Hepatocyte (in vitro differentiated cells): ENCODE measurements at regions not wholly inside any gene's neighbourhood (a gene's known extent, or its start where the extent isn't known, plus 50 kb on each side); places are given as distances from the start of the nearest gene placed in this dataset.

Experiments used
- DNase-seq: peaks from one replicate; pipeline ENCODE4 v3.0.0-alpha.2; 2016; ENCODE audit warnings: low spot score
- H2AFZ ChIP-seq: fragments of 200-600 bp; sonication (generic); 2 replicates; pipeline ENCODE4 v1.6.0; 2016; ENCODE audit warnings: antibody characterized with exemption, mild to moderate bottlenecking
- H3K27ac ChIP-seq: fragments of 200-600 bp; sonication (generic); 2 replicates; pipeline ENCODE4 v1.5.1; 2016; ENCODE audit warnings: mild to moderate bottlenecking
- H3K27me3 ChIP-seq: fragments of 200-600 bp; sonication (generic); 2 replicates; pipeline ENCODE4 v1.6.1; 2016
- H3K36me3 ChIP-seq: fragments of 200-600 bp; sonication (generic); replicated peaks from 2 replicates; pipeline ENCODE4 v1.5.1; 2016; ENCODE audit warnings: low read depth; ENCODE audit not compliant: insufficient read depth
- H3K4me1 ChIP-seq: fragments of 200-600 bp; sonication (generic); 2 replicates; pipeline ENCODE4 v1.5.1; 2016; ENCODE audit warnings: mild to moderate bottlenecking, moderate library complexity; ENCODE audit not compliant: insufficient read depth
- H3K4me2 ChIP-seq: fragments of 200-600 bp; sonication (generic); 2 replicates; pipeline ENCODE4 v1.6.0; 2016
- H3K4me3 ChIP-seq: fragments of 200-600 bp; sonication (generic); 2 replicates; pipeline ENCODE4 v1.5.1; 2016; ENCODE audit warnings: mild to moderate bottlenecking
- H3K79me2 ChIP-seq: fragments of 200-600 bp; sonication (generic); 2 replicates; pipeline ENCODE4 v1.6.0; 2017; ENCODE audit warnings: mild to moderate bottlenecking
- H3K9me2 ChIP-seq: fragments of 200-600 bp; sonication (generic); replicated peaks from 2 replicates; pipeline ENCODE4 v1.6.0; 2017; ENCODE audit warnings: mild to moderate bottlenecking; ENCODE audit not compliant: insufficient read depth
- H3K9me3 ChIP-seq: fragments of 200-600 bp; sonication (generic); 2 replicates; pipeline ENCODE4 v1.5.1; 2016; ENCODE audit warnings: low read depth, mild to moderate bottlenecking
- H4K20me1 ChIP-seq: fragments of 200-600 bp; sonication (generic); 2 replicates; pipeline ENCODE4 v1.6.0; 2016; ENCODE audit warnings: mild to moderate bottlenecking; ENCODE audit not compliant: insufficient read depth, poor library complexity, severe bottlenecking
- EZH2 ChIP-seq: fragments of 200-600 bp; sonication (generic); IDR thresholded peaks from 2 replicates; pipeline ENCODE4 v1.6.1; 2016; ENCODE audit warnings: antibody characterized with exemption, mild to moderate bottlenecking, borderline replicate concordance
- EZH2phosphoT487 ChIP-seq: fragments of 200-600 bp; sonication (generic); IDR thresholded peaks from one replicate; pipeline ENCODE4 v1.6.1; 2018; ENCODE audit warnings: antibody characterized with exemption, mild to moderate bottlenecking, low read depth, moderate library complexity; ENCODE audit not compliant: unreplicated experiment, severe bottlenecking
- WGBS: methylation state at CpG from one replicate; pipeline ENCODE4 v1.1.6; 2016; ENCODE audit warnings: low lambda C conversion rate; ENCODE audit errors: missing lambda C conversion rate; 5-methylcytosine and 5-hydroxymethylcytosine counted together
- TF ChIP-seq, protein P1 (sequence below): fragments of 200-600 bp; sonication (generic); IDR thresholded peaks from 2 replicates; pipeline ENCODE4 v1.5.1; 2016; ENCODE audit warnings: antibody characterized with exemption, mild to moderate bottlenecking; ENCODE audit not compliant: poor library complexity

DNA sequence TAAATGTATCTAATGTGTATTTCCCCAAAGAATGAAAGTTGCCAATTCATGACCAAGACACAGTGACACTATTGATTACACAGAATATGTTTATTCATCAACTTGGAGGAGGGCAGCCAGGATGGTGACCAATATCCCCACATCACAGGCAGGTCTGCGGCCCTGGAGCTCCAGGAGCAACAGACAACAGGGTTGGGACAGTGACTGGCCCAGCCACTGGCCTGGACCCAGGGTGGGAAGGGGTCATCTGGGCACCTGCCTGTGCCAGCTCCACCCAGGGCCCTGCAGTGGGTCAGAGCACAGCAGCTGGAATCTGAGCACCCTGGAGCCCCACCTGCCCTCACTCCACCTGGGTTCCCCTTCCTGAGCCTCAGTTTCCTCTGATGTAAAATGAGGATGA is 466.1 kb downstream of the MATN1 start:
- no peaks in the 10 kb centered on the region for H3K79me2 ChIP-seq
- H3K4me2 ChIP-seq, result no peak overlapping the region
- no peaks in the 10 kb centered on the region for H3K36me3 ChIP-seq
- no peaks in the 10 kb centered on the region for H3K4me1 ChIP-seq
- H3K9me2 ChIP-seq, result no peaks in the 10 kb centered on the region
- DNase-seq, result no peak
- TF ChIP-seq EZH2phosphoT487 (no peak), EZH2 (no peak)
- TF ChIP-seq, protein P1, sequence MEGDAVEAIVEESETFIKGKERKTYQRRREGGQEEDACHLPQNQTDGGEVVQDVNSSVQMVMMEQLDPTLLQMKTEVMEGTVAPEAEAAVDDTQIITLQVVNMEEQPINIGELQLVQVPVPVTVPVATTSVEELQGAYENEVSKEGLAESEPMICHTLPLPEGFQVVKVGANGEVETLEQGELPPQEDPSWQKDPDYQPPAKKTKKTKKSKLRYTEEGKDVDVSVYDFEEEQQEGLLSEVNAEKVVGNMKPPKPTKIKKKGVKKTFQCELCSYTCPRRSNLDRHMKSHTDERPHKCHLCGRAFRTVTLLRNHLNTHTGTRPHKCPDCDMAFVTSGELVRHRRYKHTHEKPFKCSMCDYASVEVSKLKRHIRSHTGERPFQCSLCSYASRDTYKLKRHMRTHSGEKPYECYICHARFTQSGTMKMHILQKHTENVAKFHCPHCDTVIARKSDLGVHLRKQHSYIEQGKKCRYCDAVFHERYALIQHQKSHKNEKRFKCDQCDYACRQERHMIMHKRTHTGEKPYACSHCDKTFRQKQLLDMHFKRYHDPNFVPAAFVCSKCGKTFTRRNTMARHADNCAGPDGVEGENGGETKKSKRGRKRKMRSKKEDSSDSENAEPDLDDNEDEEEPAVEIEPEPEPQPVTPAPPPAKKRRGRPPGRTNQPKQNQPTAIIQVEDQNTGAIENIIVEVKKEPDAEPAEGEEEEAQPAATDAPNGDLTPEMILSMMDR, result no peak
- H3K4me3 ChIP-seq, result no peak overlapping the region
- H2AFZ ChIP-seq, result no peak overlapping the region
- 86% methylated on average over 1 of the region's 1 CpG for WGBS
- no peaks in the 10 kb centered on the region for H3K9me3 ChIP-seq
- no peak overlapping the region for H3K27ac ChIP-seq
- peaks cover 10% of the 10 kb centered on the region for H3K27me3 ChIP-seq
- no peaks in the 10 kb centered on the region for H4K20me1 ChIP-seq

DNA sequence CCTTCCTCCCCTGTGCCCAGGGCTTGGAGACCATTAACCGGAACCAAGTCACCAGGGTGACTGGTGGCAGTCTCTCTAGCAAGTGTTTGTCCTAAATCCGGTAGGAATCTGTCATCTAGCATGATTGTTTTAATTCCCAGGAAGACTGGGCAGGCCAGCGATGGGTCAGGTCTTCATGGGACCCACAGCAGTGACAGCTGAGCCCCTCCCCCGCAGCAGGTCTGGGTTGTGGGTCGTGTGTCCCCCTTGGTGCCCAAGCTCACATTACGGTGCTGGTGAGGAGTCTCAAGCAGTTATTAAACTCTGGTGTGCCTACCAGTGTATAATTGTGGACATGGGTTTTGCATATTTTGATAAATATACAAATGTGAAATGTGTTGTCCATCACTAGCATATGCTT is 466.5 kb downstream of the MATN1 start:
- 92% methylated on average over 6 of the region's 6 CpGs for WGBS
- Histone ChIP-seq H3K9me3 (no peaks in the 10 kb centered on the region), H3K27ac (no peak overlapping the region), H3K36me3 (no peaks in the 10 kb centered on the region), H3K4me2 (no peak overlapping the region), H2AFZ (no peak overlapping the region), H4K20me1 (no peaks in the 10 kb centered on the region), H3K4me3 (no peak overlapping the region), H3K4me1 (no peaks in the 10 kb centered on the region), H3K79me2 (no peaks in the 10 kb centered on the region), H3K27me3 (peaks cover 10% of the 10 kb centered on the region), H3K9me2 (no peaks in the 10 kb centered on the region)
- DNase-seq, result no peak
- no peak for TF ChIP-seq EZH2
- TF ChIP-seq, protein P1, result no peak
- no peak for TF ChIP-seq EZH2phosphoT487

DNA sequence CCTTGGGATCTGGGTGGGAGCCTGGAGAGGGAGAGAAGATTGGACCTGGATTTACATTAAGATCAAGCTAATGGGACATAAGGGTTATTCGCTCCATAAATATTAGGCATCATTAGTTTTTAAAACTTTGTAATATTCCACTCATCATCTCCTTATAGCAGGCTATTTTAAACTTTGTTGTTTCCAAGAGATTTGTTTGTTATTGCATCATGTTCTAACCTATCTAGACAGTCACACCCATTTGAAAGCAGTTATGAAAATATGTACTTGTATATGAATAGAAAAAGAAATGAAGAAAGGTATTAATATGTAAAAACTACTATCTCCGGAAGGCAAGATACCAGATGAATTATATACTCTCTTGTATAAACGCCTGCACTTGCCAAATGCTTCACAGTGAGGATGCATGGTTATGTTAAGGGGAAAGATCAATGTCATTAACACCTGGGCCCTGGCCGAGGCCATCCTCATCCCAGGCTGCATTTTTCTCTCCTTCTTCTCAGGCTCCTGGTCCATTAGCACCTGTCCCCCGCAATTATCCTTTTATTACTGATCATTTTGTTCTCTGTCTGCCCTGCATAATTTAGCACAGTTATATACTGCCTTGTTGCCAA is 468.2 kb downstream of the MATN1 start:
- Histone ChIP-seq H3K4me2 (no peak overlapping the region), H3K9me2 (no peaks in the 10 kb centered on the region), H4K20me1 (no peaks in the 10 kb centered on the region), H3K4me1 (no peaks in the 10 kb centered on the region), H3K9me3 (no peaks in the 10 kb centered on the region), H3K27ac (no peak overlapping the region), H2AFZ (no peak overlapping the region), H3K36me3 (no peaks in the 10 kb centered on the region), H3K79me2 (no peaks in the 10 kb centered on the region), H3K4me3 (no peak overlapping the region), H3K27me3 (peaks cover 10% of the 10 kb centered on the region)
- WGBS, result 70% methylated on average over 5 of the region's 5 CpGs
- TF ChIP-seq EZH2, result no peak
- no peak for TF ChIP-seq EZH2phosphoT487
- TF ChIP-seq, protein P1, result no peak
- DNase-seq, result no peak
